Uterus (tissue), 2 donors: ENCODE measurements at regions not wholly inside any gene's neighbourhood (a gene's known extent, or its start where the extent isn't known, plus 50 kb on each side); places are given as distances from the start of the nearest gene placed in this dataset.
"Not testable (repeated sequence)": the region's sequence is repeated elsewhere in the genome, so short reads cannot be mapped to it uniquely, and the experiment has no call there.

ENCODE experiments used
- CTCF ChIP-seq, 4 experiments: fragments of 200-600 bp in 2 of 4; fragments of 450-650 bp in 2 of 4; sonication (generic) in 2 of 4; IDR thresholded peaks; one replicate each; pipeline ENCODE4 v1.5.1; 2016 to 2019; ENCODE audit warnings: antibody characterized with exemption in 4 of 4, mild to moderate bottlenecking in 2 of 4, moderate library complexity in 1 of 4
- POLR2A ChIP-seq, 2 donors: fragments of 450-650 bp; IDR thresholded peaks; one replicate each; pipeline ENCODE4 v1.6.1; 2016; ENCODE audit warnings: antibody characterized with exemption in 2 of 2, mild to moderate bottlenecking in 1 of 2, moderate library complexity in 1 of 2

GRCh38 chr4:9604893-9605190, 160.6 kb downstream of the DEFB131A start:
- TF ChIP-seq CTCF, POLR2A (IDR thresholded peaks at IDR 0.05): not testable (repeated sequence)
